ENCODE measurements at regions not wholly inside any gene's neighbourhood (a gene's known extent, or its start where the extent isn't known, plus 50 kb on each side); places are given as distances from the start of the nearest gene placed in this dataset.

DNA sequence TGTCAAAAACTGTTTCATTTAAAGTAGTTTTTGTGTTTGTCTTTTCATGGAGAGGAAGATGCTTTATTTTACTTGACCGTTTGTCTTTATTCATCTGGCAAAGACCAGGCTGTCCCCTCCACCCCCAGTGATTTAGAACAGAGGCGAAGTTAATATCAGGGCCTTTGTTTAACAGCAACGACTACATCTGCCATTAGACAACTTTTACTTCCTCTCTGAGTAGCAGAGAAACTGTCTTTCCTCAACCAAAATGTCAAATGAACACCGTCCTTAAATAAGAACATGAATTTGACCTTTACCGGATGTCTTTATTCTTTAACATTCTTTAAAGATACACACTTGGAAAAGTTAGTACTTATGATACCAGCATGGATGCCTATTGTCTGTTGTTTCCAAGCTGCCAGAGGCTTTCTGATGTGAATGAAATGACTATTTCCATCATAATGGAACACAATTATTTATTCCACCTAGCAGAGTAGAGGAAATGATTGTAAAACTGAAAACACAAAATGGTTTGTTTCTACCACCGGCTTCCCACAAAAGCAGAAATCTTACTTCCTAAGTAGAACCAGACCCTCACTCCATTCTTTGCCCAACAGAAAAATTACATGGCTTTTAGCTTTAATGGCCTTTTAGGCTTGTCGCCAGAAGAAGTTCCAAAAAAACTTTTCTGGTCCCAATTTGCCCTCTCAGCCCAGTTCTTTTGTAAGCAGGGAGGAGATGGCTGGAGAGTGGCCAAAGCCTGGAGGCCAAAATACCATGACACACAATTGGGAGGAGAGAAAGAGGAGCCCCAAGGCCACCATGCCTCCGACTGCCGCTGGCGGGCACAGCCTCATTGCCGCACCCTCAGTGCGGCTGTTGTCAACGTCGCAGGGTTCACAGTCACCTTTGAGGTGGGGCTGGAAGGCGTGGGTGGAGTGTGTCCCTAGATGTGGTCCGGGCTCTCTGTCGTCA, 168.5 kb downstream of the TEX36 start:
- Mint-ChIP-seq H3K4me1 (ENCODE audit: low read depth) (no peaks in the 10 kb centered on the region), H3K27ac (no peak overlapping the region), H3K9me3 (peaks cover 12% of the 10 kb centered on the region), H3K4me3 (no peak overlapping the region), H3K36me3 (ENCODE audit: low read depth) (no peaks in the 10 kb centered on the region), H3K27me3 (no peaks in the 10 kb centered on the region)
- intact Hi-C loops (cut with micrococcal nuclease): no loop called here

DNA sequence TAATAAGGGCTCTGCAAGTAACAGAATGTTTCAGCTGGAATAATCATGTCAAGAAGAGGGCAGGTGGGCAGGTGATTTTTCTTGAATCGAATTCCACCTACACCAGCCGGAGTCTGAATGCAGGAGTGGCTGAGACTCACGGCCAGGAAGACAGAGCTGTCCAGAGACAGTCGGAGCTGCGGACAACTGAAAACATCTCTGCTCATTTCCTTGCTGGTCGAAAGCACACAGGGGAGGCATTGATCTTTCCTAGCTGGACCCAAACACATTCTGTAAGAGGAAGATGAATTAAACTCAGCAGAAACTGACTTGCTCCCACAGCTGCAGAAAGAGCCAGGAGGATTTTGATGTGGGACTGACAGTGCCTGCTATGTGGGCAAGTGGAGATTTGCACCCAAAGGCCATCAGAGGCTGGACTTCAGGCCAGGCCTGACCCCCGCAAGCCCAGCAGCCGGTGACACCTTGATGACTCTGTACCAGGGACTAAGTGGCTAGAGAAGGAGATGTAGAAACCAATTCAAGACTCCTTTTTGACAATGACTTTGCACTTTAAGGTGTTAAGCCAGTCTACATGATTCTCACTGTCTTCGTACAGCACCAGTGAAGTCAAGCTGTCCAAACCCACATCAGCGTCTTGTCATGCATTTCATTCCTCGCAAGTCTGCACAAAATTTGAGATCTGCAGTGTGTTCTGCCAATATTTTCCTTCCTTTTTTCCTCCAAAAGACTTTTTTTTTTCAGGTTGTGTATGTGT, 169.4 kb downstream of the TEX36 start:
- Mint-ChIP-seq H3K27me3 (no peaks in the 10 kb centered on the region), H3K9me3 (peaks cover 12% of the 10 kb centered on the region), H3K4me3 (no peak overlapping the region), H3K27ac (no peak overlapping the region), H3K36me3 (ENCODE audit: low read depth) (no peaks in the 10 kb centered on the region), H3K4me1 (ENCODE audit: low read depth) (no peaks in the 10 kb centered on the region)
- intact Hi-C loops (cut with micrococcal nuclease): no loop called here

DNA sequence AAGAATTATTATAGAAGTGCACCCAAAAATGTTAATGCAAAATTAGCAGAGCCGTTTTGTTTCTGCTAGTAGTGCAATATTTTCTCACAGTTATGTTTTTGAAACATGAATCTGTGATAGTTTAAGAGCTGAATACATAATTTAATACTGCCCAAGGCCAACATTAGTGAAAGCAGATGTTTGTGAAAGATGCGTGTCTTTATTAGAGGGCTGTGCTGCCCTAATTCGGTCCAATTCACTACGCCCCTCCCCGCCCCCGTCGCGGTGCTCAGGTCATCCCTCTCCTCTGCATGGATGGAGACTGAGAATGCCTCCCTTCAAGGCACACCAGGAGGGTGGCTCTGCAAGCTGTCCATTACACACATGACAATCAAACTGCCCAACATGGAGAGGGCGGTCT, 172.0 kb downstream of the TEX36 start:
- intact Hi-C loops (cut with micrococcal nuclease): no loop called here
- Mint-ChIP-seq H3K36me3 (ENCODE audit: low read depth) (no peaks in the 10 kb centered on the region), H3K4me3 (no peak overlapping the region), H3K9me3 (no peaks in the 10 kb centered on the region), H3K4me1 (ENCODE audit: low read depth) (no peaks in the 10 kb centered on the region), H3K27ac (no peak overlapping the region), H3K27me3 (no peaks in the 10 kb centered on the region)

DNA sequence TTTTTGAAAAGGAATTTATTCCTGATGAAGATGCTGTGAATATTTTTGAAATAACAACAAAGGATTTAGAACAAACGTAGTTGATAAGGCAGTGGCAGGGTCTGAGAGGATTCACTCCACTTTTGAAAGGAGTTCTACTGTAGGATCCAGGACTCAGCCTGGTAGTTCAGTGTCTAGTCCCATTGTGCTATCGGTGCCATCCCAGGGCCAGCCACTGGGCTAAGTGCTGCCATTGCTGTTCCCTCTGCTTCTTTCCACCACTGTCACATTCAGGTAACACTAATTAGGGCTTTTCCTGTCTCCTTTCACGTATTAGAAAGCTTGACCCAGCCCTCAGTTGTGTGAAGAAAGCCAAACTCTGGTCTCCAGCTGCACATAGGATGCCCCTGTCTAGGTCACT, 177.3 kb downstream of the TEX36 start:
- Mint-ChIP-seq H3K27ac (no peak overlapping the region), H3K4me1 (ENCODE audit: low read depth) (no peaks in the 10 kb centered on the region), H3K27me3 (no peaks in the 10 kb centered on the region), H3K9me3 (no peaks in the 10 kb centered on the region), H3K36me3 (ENCODE audit: low read depth) (no peaks in the 10 kb centered on the region), H3K4me3 (no peak overlapping the region)
- intact Hi-C loops (cut with micrococcal nuclease): no loop called here

DNA sequence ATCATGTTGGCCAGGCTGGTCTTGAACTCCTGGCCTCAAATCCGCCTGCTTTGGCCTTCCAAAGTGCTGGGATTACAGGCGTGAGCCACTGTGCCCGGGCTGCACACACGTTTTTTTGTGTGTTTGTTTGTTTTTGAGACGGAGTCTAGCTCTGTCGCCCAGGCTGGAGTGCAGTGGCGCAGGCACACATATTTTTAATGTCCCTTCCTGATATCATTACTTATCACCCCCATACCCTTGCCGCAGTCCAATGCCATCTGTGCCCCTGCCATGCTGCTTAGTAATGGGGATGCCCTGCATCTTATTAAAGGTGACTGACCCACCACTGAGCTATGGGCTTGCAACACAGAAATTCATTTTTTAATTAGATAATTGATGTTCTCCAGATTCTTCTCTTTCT, 180.7 kb downstream of the TEX36 start:
- Mint-ChIP-seq H3K27me3 (no peaks in the 10 kb centered on the region), H3K4me3 (no peak overlapping the region), H3K9me3 (no peaks in the 10 kb centered on the region), H3K4me1 (ENCODE audit: low read depth) (no peaks in the 10 kb centered on the region), H3K36me3 (ENCODE audit: low read depth) (no peaks in the 10 kb centered on the region), H3K27ac (no peak overlapping the region)
- intact Hi-C loops (cut with micrococcal nuclease): no loop called here

DNA sequence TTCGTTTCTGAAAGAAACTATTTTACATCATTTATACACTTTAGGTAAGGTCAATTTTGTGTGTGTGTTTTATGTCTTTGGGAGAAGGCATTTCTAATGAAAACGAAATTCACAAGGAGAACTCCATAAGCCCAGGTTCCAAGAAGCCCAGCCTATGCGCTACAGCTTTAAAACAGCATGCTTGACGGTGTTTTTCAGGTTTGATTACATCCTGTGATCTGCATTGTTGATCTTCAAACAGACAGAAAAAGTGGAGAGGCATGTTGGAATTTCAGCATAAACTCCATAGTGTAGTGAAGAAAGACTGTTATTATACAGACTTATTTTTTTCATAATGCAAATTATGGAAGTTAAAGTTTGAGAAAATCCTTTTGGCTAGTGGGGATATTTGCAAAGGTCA, 187.6 kb downstream of the TEX36 start:
- no peaks in the 10 kb centered on the region for H3K9me3 Mint-ChIP-seq
- H3K27ac Mint-ChIP-seq: no peak overlapping the region

DNA sequence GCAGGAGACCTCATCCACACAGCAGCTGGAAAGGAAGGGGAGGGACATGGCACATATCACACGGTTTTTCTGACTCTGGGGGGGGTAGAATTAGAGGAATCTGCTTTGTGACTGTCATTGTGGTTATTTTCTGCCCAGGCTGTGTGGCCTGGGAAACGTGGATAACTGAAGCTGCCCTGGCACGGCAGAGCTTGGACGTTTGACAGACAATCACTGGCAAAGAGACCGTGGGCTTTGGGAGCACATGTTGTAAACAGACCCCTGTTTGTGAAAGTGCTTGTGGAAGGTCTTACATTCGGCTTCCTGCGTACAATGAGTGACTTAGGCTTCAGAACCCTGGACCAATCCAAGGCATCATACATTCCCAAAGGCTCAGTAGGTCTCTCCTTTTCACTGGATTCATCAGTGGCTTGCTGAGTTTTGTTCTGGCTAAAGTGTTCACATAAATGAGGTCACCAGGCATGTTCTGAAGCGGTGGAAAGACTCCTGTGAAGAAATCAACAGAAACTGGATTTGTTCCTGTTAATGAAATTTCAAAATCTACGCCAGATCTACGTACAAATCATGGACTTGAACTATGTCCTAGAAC, 188.2 kb downstream of the TEX36 start:
- intact Hi-C loops (cut with micrococcal nuclease): no loop called here
- H3K27me3 Mint-ChIP-seq: no peaks in the 10 kb centered on the region
- H3K27ac Mint-ChIP-seq: no peak overlapping the region
- no peaks in the 10 kb centered on the region for H3K36me3 Mint-ChIP-seq (ENCODE audit: low read depth)
- no peak overlapping the region for H3K4me3 Mint-ChIP-seq
- no peaks in the 10 kb centered on the region for H3K4me1 Mint-ChIP-seq (ENCODE audit: low read depth)
- no peaks in the 10 kb centered on the region for H3K9me3 Mint-ChIP-seq

More for the DNA sequence above, 187.6 kb downstream of the TEX36 start:
- H3K4me1 Mint-ChIP-seq (ENCODE audit: low read depth): no peaks in the 10 kb centered on the region
- intact Hi-C loops (cut with micrococcal nuclease): no loop called here
- no peaks in the 10 kb centered on the region for H3K36me3 Mint-ChIP-seq (ENCODE audit: low read depth)
- H3K4me3 Mint-ChIP-seq: no peak overlapping the region
- H3K27me3 Mint-ChIP-seq: no peaks in the 10 kb centered on the region

DNA sequence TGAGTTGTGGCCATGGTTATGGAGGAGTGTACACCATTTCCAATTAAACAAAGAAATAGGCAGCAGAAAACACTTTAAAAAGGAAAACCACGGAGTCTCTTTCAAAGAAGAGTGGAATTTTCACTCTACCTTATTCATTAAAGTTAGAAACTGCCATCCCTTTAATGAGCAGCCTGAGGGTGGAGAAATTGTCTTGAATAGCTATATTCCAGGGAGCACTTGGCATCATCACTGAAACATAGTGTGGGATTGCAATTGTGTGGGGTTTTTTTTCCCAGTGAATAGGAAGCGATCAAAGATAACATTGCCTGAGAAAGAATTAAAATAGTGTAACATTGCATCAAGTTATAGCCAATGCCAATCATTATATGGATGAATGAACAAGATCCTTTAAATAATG, 191.6 kb downstream of the TEX36 start:
- Mint-ChIP-seq H3K27me3 (no peaks in the 10 kb centered on the region), H3K36me3 (ENCODE audit: low read depth) (no peaks in the 10 kb centered on the region), H3K4me3 (no peak overlapping the region), H3K4me1 (ENCODE audit: low read depth) (no peaks in the 10 kb centered on the region), H3K27ac (no peak overlapping the region), H3K9me3 (no peaks in the 10 kb centered on the region)
- intact Hi-C loops (cut with micrococcal nuclease): no loop called here

DNA sequence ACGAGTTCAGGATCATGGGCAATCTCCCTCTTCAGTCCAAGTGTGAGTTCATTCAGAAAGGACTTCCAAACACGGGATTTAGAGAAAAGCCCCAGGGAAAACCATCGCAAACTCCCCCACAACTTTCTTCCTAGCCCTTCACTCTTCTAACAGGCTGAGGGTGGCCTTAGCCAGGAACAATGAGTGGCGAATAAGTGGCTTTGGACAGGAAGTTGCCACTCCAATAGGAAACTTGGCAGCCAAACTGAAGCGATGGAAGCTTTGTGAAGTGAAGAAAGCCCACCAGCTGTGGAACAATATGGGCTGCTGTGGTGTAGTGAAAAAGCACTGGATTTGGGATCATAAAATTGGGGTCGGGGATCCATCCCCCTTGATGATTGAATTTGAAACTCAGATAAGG, 193.2 kb downstream of the TEX36 start:
- H3K36me3 Mint-ChIP-seq (ENCODE audit: low read depth): no peaks in the 10 kb centered on the region
- no peaks in the 10 kb centered on the region for H3K9me3 Mint-ChIP-seq
- H3K27me3 Mint-ChIP-seq: no peaks in the 10 kb centered on the region
- no peak overlapping the region for H3K4me3 Mint-ChIP-seq
- intact Hi-C loops (cut with micrococcal nuclease): no loop called here
- H3K27ac Mint-ChIP-seq: no peak overlapping the region
- H3K4me1 Mint-ChIP-seq (ENCODE audit: low read depth): no peaks in the 10 kb centered on the region

DNA sequence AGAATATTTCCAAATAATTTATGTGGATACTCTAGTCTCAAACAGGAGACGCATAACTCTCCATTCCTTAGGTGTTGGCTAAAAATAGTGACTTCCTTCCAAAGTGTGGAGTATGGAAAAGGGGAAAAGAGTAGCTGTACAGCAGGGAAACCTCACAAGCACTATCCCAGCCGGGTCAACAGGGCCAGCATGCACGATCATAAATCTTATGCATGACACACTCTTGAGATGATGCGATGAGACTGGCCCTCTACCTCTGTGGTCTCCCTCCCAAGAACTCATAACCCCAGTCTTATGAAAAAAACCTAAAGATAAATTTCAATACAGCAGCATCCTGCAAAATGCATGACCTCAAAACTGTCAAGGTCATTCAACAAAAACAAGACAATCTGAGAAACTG, 197.3 kb downstream of the TEX36 start:
- H3K4me1 Mint-ChIP-seq (ENCODE audit: low read depth): no peaks in the 10 kb centered on the region
- no peak overlapping the region for H3K27ac Mint-ChIP-seq
- H3K4me3 Mint-ChIP-seq: no peak overlapping the region
- intact Hi-C loops (cut with micrococcal nuclease): no loop called here
- H3K27me3 Mint-ChIP-seq: peaks cover 6% of the 10 kb centered on the region
- H3K9me3 Mint-ChIP-seq: no peaks in the 10 kb centered on the region
- no peaks in the 10 kb centered on the region for H3K36me3 Mint-ChIP-seq (ENCODE audit: low read depth)

DNA sequence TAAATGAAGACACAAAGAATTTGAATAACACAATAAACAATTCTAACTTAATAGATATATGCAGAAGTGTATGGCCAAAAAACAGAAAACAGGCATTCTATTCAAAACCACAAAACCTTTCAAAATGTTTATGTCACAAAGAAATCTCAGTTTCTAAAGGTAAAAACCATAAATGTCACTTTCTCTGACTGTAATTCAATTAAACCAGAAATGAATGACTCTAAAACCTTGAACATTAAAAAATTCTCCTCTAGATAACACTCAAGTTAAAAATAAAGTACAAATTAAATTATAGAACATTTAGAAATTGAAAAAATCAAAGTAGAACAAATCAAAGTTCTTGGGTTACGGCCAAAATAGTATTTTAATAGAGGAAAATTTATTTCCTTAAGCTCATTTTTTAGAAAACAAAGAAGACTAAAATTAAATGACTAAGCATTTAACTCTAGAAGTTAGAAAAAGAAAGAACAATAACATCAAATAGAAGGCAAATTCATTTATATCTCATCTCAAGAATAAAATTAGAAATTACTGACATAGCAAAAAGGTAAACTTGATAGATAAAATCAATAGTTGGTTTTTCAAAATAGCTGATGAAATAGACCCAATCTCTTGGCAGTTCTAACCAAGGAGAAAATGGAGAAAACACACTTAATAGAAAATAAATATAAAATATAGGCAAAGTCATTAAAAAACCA, 198.8 kb downstream of the TEX36 start:
- no peaks in the 10 kb centered on the region for H3K9me3 Mint-ChIP-seq
- H3K27me3 Mint-ChIP-seq: peaks cover 6% of the 10 kb centered on the region
- H3K36me3 Mint-ChIP-seq (ENCODE audit: low read depth): no peaks in the 10 kb centered on the region
- no peaks in the 10 kb centered on the region for H3K4me1 Mint-ChIP-seq (ENCODE audit: low read depth)
- no peak overlapping the region for H3K4me3 Mint-ChIP-seq
- intact Hi-C loops (cut with micrococcal nuclease): no loop called here
- no peak overlapping the region for H3K27ac Mint-ChIP-seq

DNA sequence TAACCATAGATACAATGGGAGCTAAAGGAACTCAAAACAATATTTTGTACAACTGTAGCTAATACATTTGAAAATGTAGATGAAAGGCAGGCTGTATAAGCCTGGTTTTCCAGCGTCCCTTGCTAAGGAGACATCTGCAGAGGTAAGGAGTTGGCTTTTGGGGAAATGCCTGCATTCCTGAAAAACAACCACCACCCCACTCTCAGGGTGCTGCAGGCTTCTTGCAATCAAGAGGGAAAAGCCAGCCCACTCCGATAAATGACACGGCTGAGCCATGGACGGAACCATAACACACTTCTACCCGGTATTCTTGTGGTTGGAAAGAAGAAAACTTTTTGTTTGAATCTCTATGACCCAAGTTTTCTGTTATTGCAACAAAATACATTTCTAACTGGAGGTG, 200.3 kb downstream of the TEX36 start:
- Mint-ChIP-seq H3K4me3 (no peak overlapping the region), H3K27me3 (peaks cover 6% of the 10 kb centered on the region), H3K27ac (no peak overlapping the region), H3K4me1 (ENCODE audit: low read depth) (no peaks in the 10 kb centered on the region), H3K9me3 (no peaks in the 10 kb centered on the region), H3K36me3 (ENCODE audit: low read depth) (no peaks in the 10 kb centered on the region)
- intact Hi-C loops (cut with micrococcal nuclease): no loop called here

DNA sequence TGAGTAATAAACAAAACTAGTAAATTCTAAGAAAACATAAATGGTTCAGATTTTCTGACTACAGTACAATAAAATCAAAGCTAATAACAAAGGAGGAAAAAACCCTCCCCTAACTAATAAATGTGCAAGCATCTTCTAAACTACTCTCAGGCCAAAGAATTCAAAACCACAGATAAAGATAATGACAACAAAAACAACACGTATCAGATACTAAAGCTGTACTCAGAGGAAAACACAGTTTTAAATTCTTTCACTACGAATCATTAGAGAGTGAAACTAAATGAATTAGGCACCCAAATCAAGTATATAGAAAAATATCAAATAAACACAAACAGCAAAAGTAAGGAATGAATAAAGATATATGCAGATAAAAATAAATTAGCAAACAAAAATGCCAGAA, 200.9 kb downstream of the TEX36 start:
- H3K27ac Mint-ChIP-seq: no peak overlapping the region
- H3K36me3 Mint-ChIP-seq (ENCODE audit: low read depth): no peaks in the 10 kb centered on the region
- H3K4me1 Mint-ChIP-seq (ENCODE audit: low read depth): no peaks in the 10 kb centered on the region
- peaks cover 6% of the 10 kb centered on the region for H3K27me3 Mint-ChIP-seq
- no peak overlapping the region for H3K4me3 Mint-ChIP-seq
- intact Hi-C loops (cut with micrococcal nuclease): no loop called here
- no peaks in the 10 kb centered on the region for H3K9me3 Mint-ChIP-seq

DNA sequence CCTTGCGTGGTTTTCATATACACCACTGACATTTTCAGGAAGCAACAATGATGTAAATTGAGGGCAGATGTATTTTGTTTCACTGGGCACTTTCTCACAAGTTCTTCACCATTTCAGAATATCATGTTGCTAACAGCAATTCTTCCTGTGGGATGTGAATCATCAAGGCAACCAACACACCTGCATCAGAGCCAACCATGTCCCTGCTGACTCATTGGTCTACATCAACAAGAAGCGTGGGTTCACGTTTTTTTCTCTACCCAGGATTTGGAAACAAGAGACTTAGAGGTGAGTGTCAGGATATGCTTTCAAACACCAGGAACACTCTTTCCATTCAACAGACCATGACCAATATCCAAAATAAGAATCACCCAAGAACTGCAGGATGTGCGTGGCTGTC, 203.9 kb downstream of the TEX36 start:
- intact Hi-C loops (cut with micrococcal nuclease): no loop called here

More for the DNA sequence above, 203.9 kb downstream of the TEX36 start:
- Mint-ChIP-seq H3K27me3 (peaks cover 6% of the 10 kb centered on the region), H3K27ac (no peak overlapping the region), H3K4me3 (no peak overlapping the region), H3K4me1 (ENCODE audit: low read depth) (no peaks in the 10 kb centered on the region), H3K9me3 (no peaks in the 10 kb centered on the region), H3K36me3 (ENCODE audit: low read depth) (no peaks in the 10 kb centered on the region)

Data from dendritic cell treated with granulocyte-macrophage colony-stimulating factor and Interleukin-4, amounts not matched to agents 40 ng/mL and 50 ng/mL, for 4 days (primary cell).